Spleen (tissue), 11 donors: ENCODE measurements at regions not wholly inside any gene's neighbourhood (a gene's known extent, or its start where the extent isn't known, plus 50 kb on each side); places are given as distances from the start of the nearest gene placed in this dataset.

Experiments
- DNase-seq: peaks from one replicate; pipeline ENCODE4 v3.0.0-alpha.2; 2020
- H3K27ac ChIP-seq, 8 donors: fragments of 200-600 bp; sonication (generic) in 7 of 8; 1 replicate in 4 of 8; 2 replicates in 4 of 8; pipeline versions ENCODE4 v1.5.0 to v1.8.0; 2016 to 2021; ENCODE audit warnings: inconsistent platforms in 4 of 8, mild to moderate bottlenecking in 4 of 8, moderate library complexity in 1 of 8
- H3K27me3 ChIP-seq, 7 donors: fragments of 200-600 bp; sonication (generic) in 6 of 7; replicated peaks in 1 of 7; 1 replicate in 4 of 7; 2 replicates in 3 of 7; pipeline versions ENCODE4 v1.5.0 to v1.8.0; 2016 to 2021; ENCODE audit warnings: inconsistent platforms in 3 of 7, mild to moderate bottlenecking in 1 of 7
- H3K36me3 ChIP-seq, 6 donors: fragments of 200-600 bp; sonication (generic) in 5 of 6; 1 replicate in 4 of 6; 2 replicates in 2 of 6; pipeline versions ENCODE4 v1.5.0 to v1.8.0; 2016 to 2021; ENCODE audit warnings: inconsistent platforms in 2 of 6
- H3K4me1 ChIP-seq, 6 donors: fragments of 200-600 bp; sonication (generic) in 5 of 6; 1 replicate in 3 of 6; 2 replicates in 3 of 6; pipeline versions ENCODE4 v1.5.0 to v1.8.0; 2016 to 2021; ENCODE audit warnings: inconsistent platforms in 3 of 6
- H3K4me3 ChIP-seq, 8 donors: fragments of 200-600 bp; sonication (generic) in 7 of 8; 1 replicate in 4 of 8; 2 replicates in 4 of 8; pipeline versions ENCODE4 v1.5.0 to v1.8.0; 2016 to 2021; ENCODE audit warnings: inconsistent platforms in 4 of 8, mild to moderate bottlenecking in 4 of 8, moderate library complexity in 2 of 8
- H3K9me3 ChIP-seq, 8 donors: fragments of 200-600 bp; sonication (generic) in 7 of 8; 1 replicate in 4 of 8; 2 replicates in 4 of 8; pipeline versions ENCODE4 v1.5.0 to v1.8.0; 2016 to 2021; ENCODE audit warnings: inconsistent platforms in 4 of 8
- CTCF ChIP-seq, 11 experiments: fragments of 200-600 bp in 7 of 11; fragments of 450-650 bp in 4 of 11; sonication (generic) in 4 of 11; IDR thresholded peaks in 8 of 11; conservative IDR thresholded peaks in 3 of 11; 1 replicate in 7 of 11; 2 replicates in 4 of 11; pipeline versions ENCODE4 v1.4.0 to v1.8.0; 2016 to 2021; ENCODE audit warnings: antibody characterized with exemption in 11 of 11, inconsistent platforms in 4 of 11, mild to moderate bottlenecking in 1 of 11
- POLR2A ChIP-seq, 3 donors: fragments of 450-650 bp; IDR thresholded peaks; one replicate each; pipeline ENCODE4 v1.5.1; 2017; ENCODE audit warnings: antibody characterized with exemption in 3 of 3, mild to moderate bottlenecking in 1 of 3
- POLR2AphosphoS5 ChIP-seq, 3 donors: sonication (generic); formaldehyde crosslinking; IDR thresholded peaks; one replicate each; pipeline ENCODE4 v1.5.1; 2017; ENCODE audit warnings: antibody characterized with exemption in 3 of 3
- WGBS, 5 donors: extraction: QIAGEN DNeasy Blood & Tissue Kit in 3 of 5; methylation state at CpG; one replicate each; pipeline versions ENCODE4 v1.1.5 to v1.1.7; 2013 to 2018; 5-methylcytosine and 5-hydroxymethylcytosine counted together
- intact Hi-C: fragments of 100-400 bp; cut with DNase I; formaldehyde crosslinking; loops from one replicate; pipeline ENCODE4 v1.15.0; 2023; ENCODE audit warnings: low total_unique reads
- donor health status: healthy with polysubstance abuse.
- donor health status: DM: no; HTN: no; CAD: no; lungs with moderate emphysema.
- donor health status: DM: no; HTN: no; CAD: no.
- donor health status: Bipolar disorder and iron deficiency.
- donor health status: healthy.
- donor health status: DM: no; HTN: no; CAD: no.
- donor health status: DM: yes; HTN: yes; CAD: no.

GRCh38 chr6:19127081-19127480 lies 710.1 kb upstream of the ID4 start:
- no peak overlapping the region for H3K27ac ChIP-seq
- DNase-seq: no peak
- H3K9me3 ChIP-seq: peaks cover 0 to 14% (median 3%) of the 10 kb centered on the region in 8 donors
- no peaks in the 10 kb centered on the region for H3K4me1 ChIP-seq
- no peaks in the 10 kb centered on the region for H3K27me3 ChIP-seq
- H3K4me3 ChIP-seq: no peak overlapping the region
- WGBS, 5 donors: 61 to 72% (median 72%) methylated on average over 3 of the region's 3 CpGs
- H3K36me3 ChIP-seq: no peaks in the 10 kb centered on the region
- TF ChIP-seq CTCF (IDR thresholded peaks at IDR 0.05 in 8 of 11, conservative IDR thresholded peaks at IDR 0.05 in 3 of 11) (no peak), POLR2AphosphoS5 (IDR thresholded peaks at IDR 0.05) (no peak), POLR2A (IDR thresholded peaks at IDR 0.05) (no peak)
- intact Hi-C loops: no loop called here

DNA sequence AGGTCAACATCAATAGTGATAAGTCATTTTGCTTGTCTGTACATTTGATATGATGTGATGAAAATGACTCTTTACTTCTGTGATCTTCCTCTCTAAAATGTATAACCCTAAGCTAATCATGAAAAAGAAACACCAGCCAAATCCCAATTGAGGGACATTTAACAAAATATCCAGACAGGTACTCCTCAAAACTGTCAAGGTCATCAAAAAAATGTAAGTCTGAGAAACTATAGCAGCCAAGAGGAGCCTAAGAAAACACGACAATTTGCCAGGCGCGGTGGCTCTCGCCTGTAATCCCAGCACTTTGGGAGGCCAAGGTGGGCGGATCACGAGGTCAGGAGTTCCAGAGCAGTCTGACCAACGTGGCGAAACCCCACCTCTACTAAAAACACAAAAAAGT lies 708.5 kb upstream of the ID4 start:
- peaks cover 0 to 10% (median 0%) of the 10 kb centered on the region in 8 donors for H3K9me3 ChIP-seq
- H3K27me3 ChIP-seq: no peaks in the 10 kb centered on the region
- H3K4me3 ChIP-seq: no peak overlapping the region
- intact Hi-C loops: no loop called here
- TF ChIP-seq POLR2AphosphoS5 (IDR thresholded peaks at IDR 0.05): no peak
- TF ChIP-seq POLR2A (IDR thresholded peaks at IDR 0.05): no peak
- no peak for TF ChIP-seq CTCF (IDR thresholded peaks at IDR 0.05 in 8 of 11, conservative IDR thresholded peaks at IDR 0.05 in 3 of 11)
- no peak for DNase-seq
- no peaks in the 10 kb centered on the region for H3K36me3 ChIP-seq
- H3K4me1 ChIP-seq: no peaks in the 10 kb centered on the region
- H3K27ac ChIP-seq: no peak overlapping the region
- WGBS, 5 donors: 79 to 92% (median 85%) methylated on average over 8 of the region's 8 CpGs

- Histone ChIP-seq H3K27me3 (no peaks in the 10 kb centered on the region), H3K4me1 (no peaks in the 10 kb centered on the region), H3K4me3 (no peak overlapping the region), H3K36me3 (no peaks in the 10 kb centered on the region), H3K9me3 (peaks cover 0 to 9% (median 0%) of the 10 kb centered on the region in 8 donors), H3K27ac (no peak overlapping the region)
- intact Hi-C loops: no loop called here
- TF ChIP-seq POLR2A (IDR thresholded peaks at IDR 0.05): no peak
- no peak for TF ChIP-seq POLR2AphosphoS5 (IDR thresholded peaks at IDR 0.05)
- TF ChIP-seq CTCF (IDR thresholded peaks at IDR 0.05 in 8 of 11, conservative IDR thresholded peaks at IDR 0.05 in 3 of 11): no peak
- DNase-seq: no peak
- 63 to 79% (median 73%) methylated on average over 2 of the region's 2 CpGs for WGBS, 5 donors
Observed at GRCh38 chr6:19135706-19136105, 701.5 kb upstream of the ID4 start.

DNA sequence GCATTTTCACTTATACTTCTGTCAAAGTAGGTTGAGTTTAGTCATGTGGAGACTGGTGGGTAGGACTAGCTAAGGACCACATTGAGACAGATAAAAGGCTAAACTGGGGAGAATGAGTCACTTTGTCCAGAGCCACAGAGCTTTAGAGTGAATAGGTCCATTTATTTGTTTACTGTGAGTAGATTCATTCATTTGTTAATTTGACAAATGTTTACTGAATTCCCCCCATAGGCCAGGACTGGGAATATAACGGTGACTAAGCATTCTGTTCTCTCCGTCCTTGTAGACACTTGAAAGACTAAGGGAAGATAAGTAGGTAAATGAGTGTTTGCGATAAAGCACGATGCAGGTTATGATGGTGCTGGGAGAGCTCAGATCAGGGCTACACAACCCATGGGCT lies 699.7 kb upstream of the ID4 start:
- no peaks in the 10 kb centered on the region for H3K36me3 ChIP-seq
- 66 to 77% (median 72%) methylated on average over 4 of the region's 4 CpGs for WGBS, 5 donors
- intact Hi-C loops: no loop called here
- H3K4me1 ChIP-seq: no peaks in the 10 kb centered on the region
- DNase-seq: no peak
- H3K9me3 ChIP-seq: peaks cover 0 to 9% (median 0%) of the 10 kb centered on the region in 8 donors
- no peak for TF ChIP-seq POLR2AphosphoS5 (IDR thresholded peaks at IDR 0.05)
- TF ChIP-seq CTCF (IDR thresholded peaks at IDR 0.05 in 8 of 11, conservative IDR thresholded peaks at IDR 0.05 in 3 of 11): no peak
- no peak for TF ChIP-seq POLR2A (IDR thresholded peaks at IDR 0.05)
- no peaks in the 10 kb centered on the region for H3K27me3 ChIP-seq
- H3K4me3 ChIP-seq: no peak overlapping the region
- no peak overlapping the region for H3K27ac ChIP-seq
